ENCODE measurements at regions not wholly inside any gene's neighbourhood (a gene's known extent, or its start where the extent isn't known, plus 50 kb on each side); places are given as distances from the start of the nearest gene placed in this dataset.

DNA sequence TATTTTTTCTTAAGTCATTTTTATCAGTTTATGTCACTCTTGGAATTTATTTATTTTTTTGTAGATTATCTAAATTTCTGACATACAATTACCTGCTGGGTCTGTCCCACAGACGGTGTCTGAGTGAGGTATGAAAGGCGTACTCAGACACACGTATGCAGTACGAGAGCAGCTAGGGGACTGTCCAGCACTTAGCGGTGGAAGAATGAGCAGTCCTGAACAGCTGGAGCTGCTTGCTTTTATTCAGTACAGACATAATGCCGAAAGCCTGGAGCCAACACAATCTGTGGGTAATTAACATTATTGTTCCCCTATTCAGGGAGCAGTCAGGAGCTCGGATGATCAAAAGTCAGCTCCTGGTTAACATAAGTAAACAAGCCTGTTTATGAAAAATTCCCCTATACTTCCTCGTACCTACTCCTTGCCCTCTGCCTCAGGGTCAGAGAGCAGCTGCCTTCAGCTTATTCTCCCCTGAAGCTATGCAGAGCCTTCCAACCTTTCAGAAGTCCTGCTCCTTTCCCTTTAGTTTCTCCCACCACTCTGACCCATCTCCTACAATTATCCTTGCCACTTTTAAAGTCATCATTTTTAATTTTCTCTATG, 488.0 kb upstream of the POM121L12 start:
- Histone ChIP-seq H3K23ac (ENCODE audit: insufficient read length) (peak overlapping the region; percentile 3), H2AK5ac (ENCODE audit: low read depth, low read length) (no peak overlapping the region), H2BK12ac (ENCODE audit: low read depth, low read length) (no peak overlapping the region), H3K36me3 (ENCODE audit: control insufficient read depth in 2 of 4, insufficient read depth in 4 of 4, low read length in 3 of 4) (peaks cover 0 to 2% (median 0%) of the 10 kb centered on the region in 4 experiments; a peak in 2 of 8 replicates), H3K4ac (replicated peaks; ENCODE audit: insufficient read length, low read depth, low read length) (no peak overlapping the region), H3K4me2 (ENCODE audit: insufficient read depth in 1 of 2, low read depth in 2 of 2, low read length in 2 of 2) (no peak overlapping the region), H3K79me1 (ENCODE audit: low read depth, low read length) (no peaks in the 10 kb centered on the region), H2BK20ac (ENCODE audit: low read length) (no peak overlapping the region; the same call in 1 of the 2 replicates), H4K20me1 (replicated peaks in 1 of 2; ENCODE audit: control insufficient read depth in 1 of 2, insufficient read depth in 2 of 2, low read length in 2 of 2) (no peaks in the 10 kb centered on the region), H3K9ac (replicated peaks in 1 of 4; ENCODE audit: extremely low read depth in 1 of 4, low read depth in 3 of 4, low read length in 3 of 4) (no peak overlapping the region), H2BK120ac (replicated peaks; ENCODE audit: low read depth, low read length) (no peak overlapping the region), H3K18ac (ENCODE audit: extremely low read depth, low read length) (no peak overlapping the region; the same call in 1 of the 2 replicates), H2BK5ac (ENCODE audit: low read depth, low read length) (no peak overlapping the region), H3K56ac (replicated peaks; ENCODE audit: insufficient read length, low read depth, low read length) (no peak overlapping the region), H3K79me2 (ENCODE audit: control insufficient read depth in 1 of 2, insufficient read depth in 2 of 2, low read length in 2 of 2) (no peaks in the 10 kb centered on the region), H3K4me1 (replicated peaks in 1 of 4; ENCODE audit: control insufficient read depth in 3 of 4, insufficient read depth in 4 of 4, low read length in 3 of 4) (peaks cover 0 to 7% (median 5%) of the 10 kb centered on the region in 4 experiments; a peak in 2 of 7 replicates), H4K5ac (ENCODE audit: insufficient read length, low read depth, low read length) (no peak overlapping the region), H3K23me2 (ENCODE audit: low read depth, low read length) (no peaks in the 10 kb centered on the region; the same call in 1 of the 2 replicates), H3K4me3 (ENCODE audit: extremely low read depth in 1 of 4, insufficient read depth in 2 of 4, low read depth in 3 of 4, low read length in 4 of 4) (no peak overlapping the region), H3K27ac (ENCODE audit: low read depth, low read length) (no peak overlapping the region), H3K9me3 (ENCODE audit: insufficient read depth in 2 of 2, low read depth in 1 of 2, low read length in 1 of 2) (peaks cover 0 to 3% of the 10 kb centered on the region in 2 experiments; a peak in 1 of 4 replicates), H4K91ac (replicated peaks; ENCODE audit: insufficient read length, low read length) (no peak overlapping the region), H2AFZ (ENCODE audit: low read length) (no peak overlapping the region), H4K8ac (ENCODE audit: extremely low read depth, insufficient read depth, low read length) (no peak overlapping the region), H3K14ac (ENCODE audit: insufficient read length) (no peak overlapping the region), H2BK15ac (ENCODE audit: low read length) (no peak overlapping the region), H3K27me3 (replicated peaks in 1 of 4; ENCODE audit: control insufficient read depth in 3 of 4, extremely low read depth in 1 of 4, insufficient read depth in 3 of 4, low read length in 3 of 4) (no peaks in the 10 kb centered on the region)
- CTCF ChIA-PET (ENCODE audit: partially characterized antibody), result no interaction called here
- 67% methylated on average over 8 of the region's 8 CpGs; no CpG with 5 or more reads in 1 of the 2 experiments for WGBS, 2 experiments (ENCODE audit: extremely low coverage in 1 of 2, insufficient coverage in 1 of 2, insufficient read length in 1 of 2, insufficient replicate concordance in 2 of 2, low coverage in 1 of 2, low lambda C conversion rate in 2 of 2, missing lambda C conversion rate in 1 of 2)
- FAIRE-seq (no peak), DNase-seq (ENCODE audit: low read depth in 1 of 2, low spot score in 2 of 2) (no peak)
- POLR2A ChIA-PET (ENCODE audit: partially characterized antibody), result no interaction called here
- TF ChIP-seq SIRT6 (IDR thresholded peaks at IDR 0.05; ENCODE audit: low read length), result no peak
- no peak for TF ChIP-seq FOSL1 (IDR thresholded peaks at IDR 0.05; ENCODE audit: insufficient read depth, low read depth, low read length)
- no peak for TF ChIP-seq KDM1A (IDR thresholded peaks at IDR 0.05; ENCODE audit: borderline replicate concordance, low read length)
- TF ChIP-seq, protein P1, sequence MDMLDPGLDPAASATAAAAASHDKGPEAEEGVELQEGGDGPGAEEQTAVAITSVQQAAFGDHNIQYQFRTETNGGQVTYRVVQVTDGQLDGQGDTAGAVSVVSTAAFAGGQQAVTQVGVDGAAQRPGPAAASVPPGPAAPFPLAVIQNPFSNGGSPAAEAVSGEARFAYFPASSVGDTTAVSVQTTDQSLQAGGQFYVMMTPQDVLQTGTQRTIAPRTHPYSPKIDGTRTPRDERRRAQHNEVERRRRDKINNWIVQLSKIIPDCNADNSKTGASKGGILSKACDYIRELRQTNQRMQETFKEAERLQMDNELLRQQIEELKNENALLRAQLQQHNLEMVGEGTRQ (IDR thresholded peaks at IDR 0.05; ENCODE audit: low read length), result no peak
- no peak for TF ChIP-seq EGR1 (IDR thresholded peaks at IDR 0.05; ENCODE audit: borderline replicate concordance, low read depth, low read length)
- no peak for TF ChIP-seq SP4 (IDR thresholded peaks at IDR 0.05; ENCODE audit: low read length)
- no peak for TF ChIP-seq SIX5 (IDR thresholded peaks at IDR 0.05; ENCODE audit: low read depth, low read length)
- no peak for TF ChIP-seq EZH2 (IDR thresholded peaks at IDR 0.05; ENCODE audit: low read depth, low read length, severe bottlenecking)
- no peak for TF ChIP-seq RNF2 (IDR thresholded peaks at IDR 0.05; ENCODE audit: borderline replicate concordance, low read depth, low read length, missing control alignments, poor library complexity, severe bottlenecking)
- no peak for TF ChIP-seq HDAC6 (IDR thresholded peaks at IDR 0.05; ENCODE audit: low read depth, low read length)
- TF ChIP-seq GTF2F1 (IDR thresholded peaks at IDR 0.05; ENCODE audit: borderline replicate concordance, low read depth, low read length), result no peak

All from H1 (cell line).